GM19395 (cell line): ENCODE measurements at regions not wholly inside any gene's neighbourhood (a gene's known extent, or its start where the extent isn't known, plus 50 kb on each side); places are given as distances from the start of the nearest gene placed in this dataset.

ENCODE experiments used
- ATAC-seq: cut with Tn5 transposase; IDR thresholded peaks from one replicate; pipeline ENCODE4 v1.9.1; 2021; ENCODE audit warnings: mild to moderate bottlenecking, moderate library complexity; ENCODE audit not compliant: unreplicated experiment

- ATAC-seq: no peak
These were observed 140.2 kb upstream of the FGGY start for GRCh38 chr1:59156526-59157199.

DNA sequence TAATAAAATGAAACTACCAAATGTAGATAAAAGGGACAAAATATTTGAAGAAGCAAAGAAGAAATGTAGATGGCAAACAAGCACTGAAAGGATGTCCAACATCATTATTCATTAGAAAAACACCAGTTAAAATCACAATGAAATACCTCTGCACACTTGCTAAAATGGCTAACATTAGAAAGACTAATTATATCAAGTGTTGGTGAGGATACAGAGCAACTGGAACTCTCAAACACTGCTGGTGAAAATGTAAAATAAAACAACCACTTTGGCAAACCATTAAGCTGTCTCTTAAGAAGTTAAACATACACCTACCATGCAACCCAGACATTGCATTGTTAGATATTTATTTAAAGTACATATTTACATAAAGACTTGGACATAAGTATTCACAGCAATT lies 138.6 kb upstream of the FGGY start:
- no peak for ATAC-seq

GRCh38 chr1:59159557-59160203 lies 137.2 kb upstream of the FGGY start:
- no peak for ATAC-seq

- ATAC-seq: no peak
These were observed 135.8 kb upstream of the FGGY start for GRCh38 chr1:59161136-59161535.

GRCh38 chr1:59162665-59163064 lies 134.2 kb upstream of the FGGY start:
- no peak for ATAC-seq

DNA sequence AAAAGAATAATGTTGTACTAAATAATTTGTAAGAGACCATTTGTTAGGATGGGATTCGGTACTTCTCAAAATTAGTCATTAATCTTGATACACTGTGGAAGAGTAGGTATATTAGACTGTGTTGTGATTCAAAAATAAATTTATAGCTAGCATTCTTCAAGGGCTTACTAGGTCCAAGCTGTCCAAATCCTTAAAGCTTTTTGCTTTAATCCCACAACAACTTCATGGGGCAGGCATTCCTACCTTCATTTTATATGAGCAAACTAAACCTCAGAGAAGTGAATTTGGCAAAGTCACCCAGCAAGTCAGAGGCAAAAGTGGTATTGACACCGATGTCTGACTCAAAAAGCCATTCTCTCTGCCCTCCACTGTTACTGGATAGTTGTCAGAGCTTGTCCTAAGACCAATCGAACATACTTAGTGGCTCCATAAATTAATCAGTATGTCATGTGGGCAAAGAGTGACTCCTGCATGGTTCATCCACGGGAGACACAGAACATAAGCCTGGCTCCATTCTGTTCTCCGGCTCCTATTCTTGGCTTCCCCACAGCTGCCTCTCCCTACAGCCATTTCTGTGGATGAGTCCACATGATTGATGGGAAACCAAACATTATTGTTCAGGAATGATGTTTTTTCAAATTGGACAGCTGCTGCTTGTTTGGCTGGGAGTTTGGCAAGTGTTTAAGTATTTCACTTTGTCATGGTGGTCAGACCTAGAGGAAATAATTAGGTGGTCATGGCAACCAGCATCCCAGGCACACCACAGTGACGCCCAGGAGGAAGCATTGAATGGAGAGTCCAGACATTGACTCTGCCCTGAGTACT lies 133.4 kb upstream of the FGGY start:
- no peak for ATAC-seq

DNA sequence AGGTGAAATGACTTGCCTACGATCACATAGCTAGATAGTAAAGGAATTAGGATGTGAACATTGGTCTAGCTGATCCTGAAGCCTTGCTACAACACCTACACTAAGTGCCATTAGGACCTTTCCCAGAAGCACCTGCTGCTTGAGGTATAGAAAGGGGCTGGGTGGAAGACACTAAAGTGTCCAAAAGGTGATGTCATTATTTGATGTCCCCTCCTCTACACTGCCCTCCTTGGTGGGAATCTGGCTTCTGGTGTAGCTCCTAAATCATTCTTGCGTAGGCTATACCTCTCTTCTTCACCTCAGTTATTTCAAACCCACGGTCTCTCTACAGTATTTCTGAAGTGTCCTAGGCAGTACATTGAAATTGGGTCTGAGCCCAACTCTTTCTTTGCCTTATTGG lies 132.5 kb upstream of the FGGY start:
- no peak for ATAC-seq

- ATAC-seq: no peak
These were observed 131.5 kb upstream of the FGGY start for GRCh38 chr1:59165353-59165752.

DNA sequence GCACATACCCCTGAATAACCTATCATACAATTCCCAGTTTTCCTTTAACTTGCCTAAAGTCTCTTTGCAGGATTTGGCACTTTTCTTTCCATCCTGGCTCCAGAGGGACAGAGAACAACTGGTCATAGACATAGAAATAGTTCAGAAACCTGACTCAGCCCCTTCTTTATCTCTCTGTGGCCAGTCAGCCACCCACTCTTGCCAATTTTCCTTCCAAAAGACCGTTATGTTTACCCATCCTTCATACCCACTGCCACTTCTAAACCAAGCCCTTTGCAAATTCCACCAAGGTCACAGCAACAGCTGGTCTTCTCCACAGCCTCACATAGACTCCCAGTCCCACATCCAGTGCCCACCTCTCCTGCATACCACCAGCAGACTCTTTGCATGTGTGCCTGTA lies 127.2 kb upstream of the FGGY start:
- ATAC-seq: no peak

DNA sequence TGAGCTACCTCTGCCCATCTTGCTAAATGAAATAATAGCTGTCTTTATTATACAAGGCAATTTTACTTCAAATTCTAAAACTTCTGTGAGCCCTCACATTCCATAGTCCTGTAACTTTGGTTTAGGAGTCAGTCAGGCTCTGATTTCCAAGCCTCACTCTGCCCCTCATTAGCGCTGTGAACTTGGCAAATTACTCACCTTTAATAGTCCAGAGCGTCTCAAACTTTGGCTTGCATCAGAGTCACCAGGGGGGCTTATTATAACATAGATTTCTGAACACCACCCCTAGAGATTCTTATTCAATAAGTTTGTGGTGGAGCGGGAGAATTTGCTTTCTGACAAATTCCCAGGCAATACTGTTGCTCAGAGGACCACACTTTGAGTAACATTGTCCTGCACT lies 126.2 kb upstream of the FGGY start:
- no peak for ATAC-seq

DNA sequence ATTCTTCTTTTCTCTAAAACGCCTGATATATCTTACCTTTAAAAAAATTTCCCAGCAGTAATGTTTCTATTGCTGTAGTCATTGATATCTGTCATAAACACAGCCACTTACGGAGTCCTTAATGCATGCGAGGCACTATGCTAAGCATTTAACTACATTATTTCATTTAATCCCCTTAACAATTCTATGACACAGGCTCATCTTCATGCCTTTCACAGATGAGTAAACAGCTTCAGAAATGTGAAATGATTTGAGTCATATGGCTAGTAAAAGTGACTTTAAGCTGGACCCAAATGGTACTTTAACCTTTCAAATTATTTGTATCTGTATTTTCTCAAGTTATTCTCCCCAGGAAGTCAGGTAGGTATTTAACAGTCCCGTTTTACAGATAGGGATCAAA lies 125.1 kb upstream of the FGGY start:
- ATAC-seq: no peak

DNA sequence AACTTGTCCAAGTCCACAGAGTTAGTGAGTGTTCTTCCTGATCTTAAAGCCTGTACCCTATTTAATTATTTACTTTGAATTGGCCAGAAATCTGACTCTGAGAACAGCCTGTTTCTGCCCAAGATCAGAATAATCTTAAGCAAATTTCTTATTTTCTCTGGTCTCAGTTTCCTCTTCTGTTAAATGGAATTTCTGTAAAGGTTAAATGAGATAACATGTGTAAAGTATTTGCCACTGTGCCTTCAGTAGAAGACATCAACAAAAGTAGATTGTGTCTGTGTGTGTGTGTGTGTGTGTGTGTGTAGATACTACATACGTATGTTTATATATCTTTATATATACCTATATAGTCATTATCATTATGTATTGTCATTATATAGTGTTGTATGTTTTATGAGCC lies 124.2 kb upstream of the FGGY start:
- no peak for ATAC-seq

DNA sequence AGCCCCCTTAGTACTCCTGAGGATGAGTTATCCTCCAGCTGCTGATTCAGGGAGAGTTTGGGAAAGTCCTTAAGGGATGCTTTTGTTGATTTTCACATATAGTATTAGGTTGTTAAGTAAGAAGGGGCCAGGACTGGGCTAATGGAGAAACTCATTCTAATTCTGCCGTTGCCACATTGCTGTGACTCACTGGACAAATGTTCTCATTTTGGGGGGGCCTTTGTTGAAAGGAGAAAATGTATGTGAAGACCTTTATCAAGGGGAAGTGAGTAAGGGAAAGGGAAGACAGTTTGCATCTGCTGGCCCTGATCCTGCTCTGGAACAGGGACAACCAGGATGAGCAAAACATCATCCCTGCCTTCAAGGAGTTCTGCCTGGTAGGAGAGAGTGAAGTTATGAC lies 123.2 kb upstream of the FGGY start:
- ATAC-seq: no peak

DNA sequence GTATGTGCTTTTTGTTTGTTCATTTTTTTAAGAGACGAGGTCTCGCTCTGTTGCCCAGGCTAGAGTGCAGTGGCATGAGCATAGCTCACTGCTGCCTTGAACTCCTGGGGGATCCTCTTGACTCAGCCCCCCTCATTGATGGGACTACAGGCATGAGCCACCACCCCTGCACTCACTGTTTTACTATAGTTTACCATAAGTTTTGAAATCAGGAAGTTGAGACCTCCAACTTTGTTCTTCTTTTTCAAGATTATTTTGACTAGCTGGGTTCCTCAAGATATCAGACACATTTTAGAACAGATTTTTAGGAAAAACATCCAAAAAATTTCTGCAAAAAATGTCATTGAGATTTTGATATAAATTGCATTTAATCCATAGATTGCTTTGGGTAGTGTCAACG lies 120.4 kb upstream of the FGGY start:
- no peak for ATAC-seq

GRCh38 chr1:59177756-59178155 lies 119.1 kb upstream of the FGGY start:
- ATAC-seq: no peak

DNA sequence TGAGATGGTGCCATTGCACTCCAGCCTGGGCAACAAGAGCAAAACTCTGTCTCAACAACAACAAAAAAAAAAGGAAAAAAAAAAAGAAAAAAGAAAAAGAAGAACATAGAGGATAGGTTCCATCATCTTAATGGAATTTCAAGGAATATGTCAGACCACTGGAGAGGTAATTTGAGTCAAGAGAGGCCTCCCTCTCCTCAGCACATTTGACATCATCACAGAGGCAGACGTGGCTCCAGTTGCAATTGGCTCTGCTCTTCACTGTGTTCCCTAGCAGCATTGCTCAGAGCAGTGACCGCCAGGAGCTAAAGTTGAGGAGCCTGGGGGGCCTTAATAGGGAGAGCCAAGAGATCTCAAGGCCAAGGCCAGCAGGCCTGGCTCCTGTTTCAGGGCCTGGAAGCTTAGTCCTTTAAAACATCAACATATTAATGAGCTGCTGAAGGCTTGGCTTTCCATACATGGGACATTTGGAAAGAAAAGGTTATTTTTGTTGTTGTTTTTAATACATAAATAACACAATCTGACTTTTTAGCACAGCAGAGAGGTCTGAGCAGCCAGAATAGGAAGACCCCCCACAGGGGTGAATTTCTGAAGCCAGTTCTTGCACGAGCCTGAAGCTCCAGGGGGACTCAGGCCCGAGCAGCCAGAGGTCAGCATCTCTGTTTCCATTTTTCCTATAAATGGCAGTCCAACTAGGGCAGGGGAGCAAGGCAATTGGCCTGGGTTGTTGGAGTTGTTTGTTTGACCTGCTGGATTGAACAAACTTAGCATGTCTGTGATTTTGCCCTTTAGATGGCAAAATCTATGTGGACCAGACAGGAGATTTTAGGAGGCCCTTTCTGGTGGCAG lies 118.3 kb upstream of the FGGY start:
- no peak for ATAC-seq

DNA sequence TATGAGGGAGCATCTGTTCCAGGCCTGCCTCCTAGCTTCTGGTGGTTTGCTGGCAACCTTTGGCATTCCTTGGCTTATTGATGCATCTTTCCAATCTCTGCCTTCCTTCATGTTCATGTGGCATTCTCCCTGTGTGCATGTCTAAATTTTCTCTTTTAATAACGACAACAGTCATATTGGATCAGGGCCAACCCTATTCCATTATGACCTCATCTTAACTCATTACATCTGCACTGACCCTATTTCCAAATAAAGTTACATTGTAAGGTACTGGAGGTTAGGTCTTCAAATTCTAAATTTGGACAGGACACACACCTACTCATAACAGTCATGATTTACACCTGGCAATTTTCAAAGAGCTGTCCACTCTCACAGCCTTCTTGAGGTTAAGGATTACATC lies 117.2 kb upstream of the FGGY start:
- no peak for ATAC-seq

DNA sequence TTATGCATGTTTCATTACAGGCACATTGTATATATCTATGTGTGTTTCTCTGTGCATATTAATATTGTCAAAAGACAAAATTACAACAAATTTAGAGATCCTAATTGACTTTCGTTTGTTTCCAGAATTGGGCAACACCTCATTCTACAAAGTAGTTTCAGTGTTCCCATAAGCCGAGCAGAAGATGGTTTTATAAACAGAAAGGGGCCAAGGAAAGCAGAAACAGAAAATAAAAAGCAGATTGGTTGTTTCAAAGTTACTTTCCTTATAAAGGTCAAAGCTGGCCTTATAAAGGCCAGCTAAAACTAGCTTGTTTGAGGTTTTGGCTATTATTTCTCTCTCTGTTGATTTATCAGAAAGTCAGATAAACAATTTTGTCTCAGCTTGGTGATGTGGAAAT lies 116.2 kb upstream of the FGGY start:
- no peak for ATAC-seq

DNA sequence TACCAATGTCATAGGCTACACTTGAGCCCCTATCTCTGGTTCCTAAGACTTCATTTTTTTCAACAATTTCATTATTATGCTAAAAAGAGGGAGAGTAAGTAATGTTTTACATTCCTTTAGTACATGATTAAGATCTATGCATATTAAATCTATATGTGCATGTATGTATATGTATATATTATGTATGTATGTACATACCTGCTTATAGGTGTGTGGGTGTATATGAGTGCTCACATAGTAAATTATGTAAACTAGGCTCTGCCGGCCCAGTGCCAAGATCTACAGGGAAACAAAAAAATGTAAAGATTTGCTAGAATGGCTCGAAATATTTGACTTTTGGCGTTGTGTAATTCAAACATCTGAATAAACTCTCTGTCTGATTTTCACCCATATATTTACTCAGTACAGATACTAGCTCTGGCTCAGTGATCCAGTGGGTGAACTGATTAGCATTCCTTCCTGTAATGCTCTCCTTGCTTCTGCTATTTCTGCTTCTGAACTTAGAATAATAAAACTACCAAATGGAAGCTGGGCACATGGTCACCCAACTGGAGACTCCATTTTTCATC lies 113.1 kb upstream of the FGGY start:
- ATAC-seq: no peak

- no peak for ATAC-seq
These were observed 112.5 kb upstream of the FGGY start for GRCh38 chr1:59184365-59184905.
